Endothelial cell of umbilical vein (primary cell): ENCODE measurements at regions not wholly inside any gene's neighbourhood (a gene's known extent, or its start where the extent isn't known, plus 50 kb on each side); places are given as distances from the start of the nearest gene placed in this dataset.

Experiments used
- BruUV-seq: library from RNA; stranded (reverse); fragments of 400-500 nt; replicated peaks from 2 replicates; lab custom pipeline; 2021; lab: Mats Ljungman, UMichigan
- CTCF ChIA-PET: fragments of 300-600, 350-600 bp; sonication (Branson Sonifier 250); formaldehyde crosslinking; loops from one replicate; lab custom pipeline; 2021; ENCODE audit warnings: antibody characterized with exemption, inconsistent platforms; lab: Charles Lee
- POLR2A ChIA-PET: fragments of 300-600, 350-600 bp; sonication (Branson Sonifier 250); formaldehyde crosslinking; loops from one replicate; lab custom pipeline; 2021; ENCODE audit warnings: antibody characterized with exemption, inconsistent platforms; lab: Charles Lee
- DNase-seq: peaks from one replicate; pipeline ENCODE4 v3.0.0-alpha.2; 2011; ENCODE audit warnings: low read depth, low spot score
- FAIRE-seq: peaks from 2 replicates; lab custom pipeline; 2011; peaks lifted over from hg19 to GRCh38; lab: Jason Lieb, UNC
- H2AFZ ChIP-seq: 2 replicates; pipeline ENCODE4 v1.6.0; 2012; ENCODE audit warnings: low read depth, low read length, control low read depth, inconsistent platforms
- H3K27ac ChIP-seq: 2 replicates; pipeline ENCODE4 v1.5.1; 2011; ENCODE audit warnings: low read depth, mild to moderate bottlenecking, control low read depth, low read length, moderate library complexity; ENCODE audit not compliant: insufficient read depth
- H3K27me3 ChIP-seq, 2 experiments: 2 replicates each; pipeline versions ENCODE4 v1.6.0 to v1.6.1; 2011; ENCODE audit warnings: low read length in 2 of 2, mixed read lengths in 1 of 2; ENCODE audit not compliant: control insufficient read depth in 2 of 2, insufficient read depth in 2 of 2
- H3K36me3 ChIP-seq, 2 experiments: 2 replicates in 1 of 2; 3 replicates in 1 of 2; pipeline ENCODE4 v1.5.1; 2011; ENCODE audit warnings: low read length in 2 of 2, mild to moderate bottlenecking in 1 of 2, moderate library complexity in 1 of 2; ENCODE audit not compliant: control insufficient read depth in 2 of 2, insufficient read depth in 2 of 2; ENCODE audit errors: extremely low read depth in 1 of 2
- H3K4me1 ChIP-seq: 3 replicates; pipeline ENCODE4 v1.5.1; 2011; ENCODE audit warnings: mild to moderate bottlenecking, low read length; ENCODE audit not compliant: control insufficient read depth, insufficient read depth; ENCODE audit errors: extremely low read depth
- H3K4me2 ChIP-seq: 2 replicates; pipeline ENCODE4 v1.6.1; 2011; ENCODE audit warnings: low read length, control low read depth, mixed read lengths; ENCODE audit not compliant: insufficient read depth
- H3K4me3 ChIP-seq, 3 experiments: fragments of 200-600 bp in 1 of 3; sonication (generic), shearing (Covaris generic) in 1 of 3; replicated peaks in 1 of 3; 2 replicates each; pipeline ENCODE4 v1.5.1; 2011 to 2016; ENCODE audit warnings: control low read depth in 3 of 3, low read length in 3 of 3, mild to moderate bottlenecking in 2 of 3, inconsistent platforms in 1 of 3, low read depth in 1 of 3, moderate library complexity in 1 of 3; ENCODE audit not compliant: insufficient read depth in 1 of 3
- H3K79me2 ChIP-seq: 2 replicates; pipeline ENCODE4 v1.6.0; 2012; ENCODE audit warnings: low read length, inconsistent platforms; ENCODE audit not compliant: control insufficient read depth, insufficient read depth
- H3K9ac ChIP-seq: replicated peaks from 2 replicates; pipeline ENCODE3; 2011; ENCODE audit warnings: low read length, control low read depth; ENCODE audit not compliant: insufficient read depth; ENCODE audit errors: extremely low read depth
- H3K9me1 ChIP-seq: replicated peaks from 3 replicates; pipeline ENCODE4 v1.6.0; 2011; ENCODE audit warnings: mild to moderate bottlenecking, low read length; ENCODE audit not compliant: control insufficient read depth, insufficient read depth; ENCODE audit errors: extremely low read depth
- H3K9me3 ChIP-seq: replicated peaks from 2 replicates; pipeline ENCODE4 v1.5.1; 2012; ENCODE audit warnings: low read length, inconsistent platforms; ENCODE audit not compliant: control insufficient read depth, insufficient read depth
- H4K20me1 ChIP-seq: replicated peaks from 2 replicates; pipeline ENCODE3; 2011; ENCODE audit warnings: mild to moderate bottlenecking, low read length; ENCODE audit not compliant: control insufficient read depth, insufficient read depth; ENCODE audit errors: extremely low read depth
- EZH2 ChIP-seq: IDR thresholded peaks from 2 replicates; pipeline ENCODE4 v1.6.1; 2012; ENCODE audit warnings: borderline replicate concordance, low read depth, mild to moderate bottlenecking, moderate library complexity, low read length, inconsistent platforms; ENCODE audit not compliant: severe bottlenecking
- FOS ChIP-seq: IDR thresholded peaks from 2 replicates; pipeline ENCODE4 v1.6.1; 2011; ENCODE audit warnings: mild to moderate bottlenecking, low read length, moderate library complexity, borderline replicate concordance; ENCODE audit not compliant: insufficient read depth
- GATA2 ChIP-seq: IDR thresholded peaks from 2 replicates; pipeline ENCODE4 v1.7.0; 2011; ENCODE audit warnings: low read depth, mild to moderate bottlenecking, moderate library complexity, mixed read lengths, low read length; ENCODE audit not compliant: insufficient read length, insufficient read depth
- JUN ChIP-seq: IDR thresholded peaks from 2 replicates; pipeline ENCODE4 v1.6.1; 2011; ENCODE audit warnings: borderline replicate concordance, low read depth; ENCODE audit not compliant: insufficient read length, insufficient read depth
- MYC ChIP-seq: IDR thresholded peaks from one replicate; pipeline ENCODE4 v1.6.1; 2011; ENCODE audit warnings: mild to moderate bottlenecking, low read depth, low read length
- POLR2A ChIP-seq: IDR thresholded peaks from 2 replicates; pipeline ENCODE4 v1.6.1; 2012; ENCODE audit warnings: low read depth, mild to moderate bottlenecking, control low read depth, low read length
- POLR2AphosphoS5 ChIP-seq: IDR thresholded peaks from 2 replicates; pipeline ENCODE4 v1.6.1; 2012; ENCODE audit warnings: low read depth, mild to moderate bottlenecking, control low read depth, low read length, moderate library complexity; ENCODE audit not compliant: insufficient read depth
- dilution Hi-C: fragments of 300-500 bp; cut with MboI; formaldehyde crosslinking; loops from one replicate; pipeline ENCODE4 v1.15.0; 2019; ENCODE audit warnings: low sequenced_read_pairs; ENCODE audit not compliant: extremely low pct_ligation_motif_present
- intact Hi-C: fragments of 100-400 bp; cut with micrococcal nuclease; formaldehyde crosslinking; loops from one replicate; pipeline ENCODE4 v1.10.0; 2022
- TF ChIP-seq, protein P1 (sequence below): IDR thresholded peaks from 2 replicates; pipeline ENCODE4 v1.6.1; 2011; ENCODE audit not compliant: insufficient read depth, insufficient read length
- TF ChIP-seq, protein P2 (sequence below), 2 donors: IDR thresholded peaks; 1 replicate in 1 of 2; 2 replicates in 1 of 2; pipeline ENCODE4 v1.5.1; 2011; ENCODE audit warnings: low read length in 2 of 2, mild to moderate bottlenecking in 2 of 2, moderate library complexity in 2 of 2, control low read depth in 1 of 2, inconsistent platforms in 1 of 2, low read depth in 1 of 2; ENCODE audit not compliant: insufficient read depth in 1 of 2; ENCODE audit errors: extremely low read depth in 1 of 2

GRCh38 chr3:194256040-194256945, 94.8 kb downstream of the CPN2 start:
- ChIA-PET POLR2A (interaction anchor here (1.4 kb wide), 1 partner anchor 9 kb away, joined by 3 read pairs; no protein-coding TSS in a partner anchor), CTCF (interaction anchor here (0.9 to 2.0 kb wide), 6 partner anchors 8 to 59 kb away, joined by 3 to 11 read pairs (median 5); no protein-coding TSS in a partner anchor)
- H3K27me3 ChIP-seq, result no peaks in the 10 kb centered on the region
- no TSS peak for BruUV-seq
- no peak overlapping the region for H3K4me3 ChIP-seq
- H3K9me3 ChIP-seq, result no peaks in the 10 kb centered on the region
- no peaks in the 10 kb centered on the region for H3K36me3 ChIP-seq
- H3K4me1 ChIP-seq, result peaks cover 14% of the 10 kb centered on the region
- H2AFZ ChIP-seq, result no peak overlapping the region
- FAIRE-seq (peak; percentile 57), DNase-seq (no peak)
- no peaks in the 10 kb centered on the region for H3K9me1 ChIP-seq
- H4K20me1 ChIP-seq, result no peaks in the 10 kb centered on the region
- intact Hi-C loops, result no loop called here
- H3K9ac ChIP-seq, result peak overlapping the region; percentile 70
- no peaks in the 10 kb centered on the region for H3K79me2 ChIP-seq
- no peak overlapping the region for H3K4me2 ChIP-seq
- TF ChIP-seq JUN (no peak), POLR2A (no peak), POLR2AphosphoS5 (no peak), FOS (no peak)
- H3K27ac ChIP-seq, result peak overlapping the region; percentile 85
- dilution Hi-C loops, result no loop called here

DNA sequence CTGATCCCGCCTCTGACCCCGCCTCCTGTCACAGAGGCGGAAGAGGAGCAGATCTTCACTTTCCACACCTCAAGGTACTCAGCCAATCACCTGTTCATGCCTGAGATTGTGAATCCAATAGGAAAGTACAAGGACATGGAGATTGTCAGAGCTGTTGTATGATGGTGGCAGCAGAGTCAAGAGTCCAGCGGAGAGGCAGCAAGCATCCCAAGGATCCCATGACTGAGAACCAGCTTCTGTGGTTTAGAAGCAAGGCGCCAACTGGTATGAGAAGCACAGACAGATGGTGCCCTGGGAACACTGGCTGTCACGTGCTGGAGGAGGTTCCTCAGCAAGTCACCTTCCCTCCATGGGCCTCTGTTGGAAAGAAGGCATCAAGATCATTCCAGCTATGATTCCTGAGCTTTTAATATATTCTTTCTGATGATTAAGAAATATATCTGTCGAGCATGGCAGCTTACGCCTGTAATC, 93.9 kb downstream of the CPN2 start:
- no peak for DNase-seq
- H3K79me2 ChIP-seq, result no peaks in the 10 kb centered on the region
- H3K9me3 ChIP-seq, result no peaks in the 10 kb centered on the region
- no peak overlapping the region for H2AFZ ChIP-seq
- dilution Hi-C loops, result no loop called here
- no peak overlapping the region for H3K4me3 ChIP-seq
- no peak overlapping the region for H3K4me2 ChIP-seq
- H4K20me1 ChIP-seq, result no peaks in the 10 kb centered on the region
- TF ChIP-seq GATA2 (no peak), FOS (no peak), MYC (no peak), POLR2AphosphoS5 (no peak), EZH2 (no peak), POLR2A (no peak), JUN (no peak)
- TF ChIP-seq, protein P1, sequence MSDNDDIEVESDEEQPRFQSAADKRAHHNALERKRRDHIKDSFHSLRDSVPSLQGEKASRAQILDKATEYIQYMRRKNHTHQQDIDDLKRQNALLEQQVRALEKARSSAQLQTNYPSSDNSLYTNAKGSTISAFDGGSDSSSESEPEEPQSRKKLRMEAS, result no peak
- TF ChIP-seq, protein P2, sequence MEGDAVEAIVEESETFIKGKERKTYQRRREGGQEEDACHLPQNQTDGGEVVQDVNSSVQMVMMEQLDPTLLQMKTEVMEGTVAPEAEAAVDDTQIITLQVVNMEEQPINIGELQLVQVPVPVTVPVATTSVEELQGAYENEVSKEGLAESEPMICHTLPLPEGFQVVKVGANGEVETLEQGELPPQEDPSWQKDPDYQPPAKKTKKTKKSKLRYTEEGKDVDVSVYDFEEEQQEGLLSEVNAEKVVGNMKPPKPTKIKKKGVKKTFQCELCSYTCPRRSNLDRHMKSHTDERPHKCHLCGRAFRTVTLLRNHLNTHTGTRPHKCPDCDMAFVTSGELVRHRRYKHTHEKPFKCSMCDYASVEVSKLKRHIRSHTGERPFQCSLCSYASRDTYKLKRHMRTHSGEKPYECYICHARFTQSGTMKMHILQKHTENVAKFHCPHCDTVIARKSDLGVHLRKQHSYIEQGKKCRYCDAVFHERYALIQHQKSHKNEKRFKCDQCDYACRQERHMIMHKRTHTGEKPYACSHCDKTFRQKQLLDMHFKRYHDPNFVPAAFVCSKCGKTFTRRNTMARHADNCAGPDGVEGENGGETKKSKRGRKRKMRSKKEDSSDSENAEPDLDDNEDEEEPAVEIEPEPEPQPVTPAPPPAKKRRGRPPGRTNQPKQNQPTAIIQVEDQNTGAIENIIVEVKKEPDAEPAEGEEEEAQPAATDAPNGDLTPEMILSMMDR (IDR thresholded peaks at IDR 0.05; ENCODE audit: extremely low read depth in 1 of 2, insufficient read depth in 1 of 2, low read depth in 1 of 2, low read length in 2 of 2), result no peak
- intact Hi-C loops, result no loop called here
- POLR2A ChIA-PET, result no interaction called here
- H3K36me3 ChIP-seq, result no peaks in the 10 kb centered on the region
- H3K9ac ChIP-seq, result no peak overlapping the region
- no peak for FAIRE-seq
- peaks cover 14% of the 10 kb centered on the region for H3K4me1 ChIP-seq
- H3K27ac ChIP-seq, result no peak overlapping the region
- no TSS peak for BruUV-seq
- H3K9me1 ChIP-seq, result no peaks in the 10 kb centered on the region
- CTCF ChIA-PET, result interaction anchor here (0.6 to 1.7 kb wide), 4 partner anchors 12 to 476 kb away, joined by 3 to 7 read pairs (median 4); no protein-coding TSS in a partner anchor
- no peaks in the 10 kb centered on the region for H3K27me3 ChIP-seq
